A204.1 (cell line): ENCODE measurements at regions not wholly inside any gene's neighbourhood (a gene's known extent, or its start where the extent isn't known, plus 50 kb on each side); places are given as distances from the start of the nearest gene placed in this dataset.

Experiments
- FAIRE-seq: peaks from 2 replicates; lab custom pipeline; 2012; peaks lifted over from hg19 to GRCh38; lab: Jason Lieb, UNC

GRCh38 chr15:39209548-39210211 is 371.2 kb upstream of the THBS1 start:
- no peak for FAIRE-seq

- FAIRE-seq = no peak
These were observed 369.5 kb upstream of the THBS1 start for GRCh38 chr15:39211108-39211979.

DNA sequence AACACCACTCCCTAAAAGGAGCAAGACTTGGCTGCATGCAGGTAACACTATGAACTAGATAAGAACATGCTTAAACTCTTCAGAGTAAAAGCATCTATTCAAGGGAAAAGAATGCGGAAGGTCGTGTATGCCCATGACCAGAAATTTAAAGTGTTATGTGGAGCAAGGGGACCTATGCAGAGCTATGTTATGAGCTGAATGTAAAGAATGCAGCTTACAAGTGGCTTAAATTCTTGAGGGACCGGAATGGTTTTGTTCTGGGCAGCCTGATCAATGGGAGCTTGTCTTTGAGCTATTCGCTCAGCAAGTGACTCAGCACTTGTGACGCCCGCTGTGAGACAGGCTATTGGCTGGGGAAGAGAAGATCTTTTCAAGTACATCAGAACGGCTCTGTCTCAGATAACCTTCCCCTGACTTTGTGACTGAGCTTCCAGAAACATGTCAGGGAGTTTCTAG is 367.5 kb upstream of the THBS1 start:
- no peak for FAIRE-seq

DNA sequence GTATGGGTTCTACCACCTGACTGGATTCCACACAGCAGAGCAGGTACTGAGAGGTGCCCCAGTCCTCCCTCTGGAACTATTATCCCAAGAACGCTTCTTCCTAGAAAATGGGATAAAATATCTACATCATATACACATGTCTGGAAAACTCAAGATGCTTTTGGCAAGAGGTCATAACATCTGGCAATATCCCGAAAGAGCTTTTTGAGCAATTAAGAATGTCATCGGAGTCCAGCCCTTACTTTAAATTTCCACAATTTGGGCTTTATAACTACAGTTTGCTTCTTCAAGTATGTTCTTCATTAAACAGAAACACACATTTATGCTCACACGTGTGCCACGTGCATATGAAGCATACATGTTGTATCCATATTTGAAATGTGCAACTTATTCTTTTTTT is 365.9 kb upstream of the THBS1 start:
- FAIRE-seq = no peak

GRCh38 chr15:39216816-39217215 is 364.1 kb upstream of the THBS1 start:
- FAIRE-seq = no peak

- FAIRE-seq = no peak
These were observed 361.3 kb upstream of the THBS1 start for GRCh38 chr15:39219608-39220007.

GRCh38 chr15:39226169-39226937 is 354.5 kb upstream of the THBS1 start:
- no peak for FAIRE-seq

- no peak for FAIRE-seq
These were observed 353.9 kb upstream of the THBS1 start for GRCh38 chr15:39227001-39227400.

DNA sequence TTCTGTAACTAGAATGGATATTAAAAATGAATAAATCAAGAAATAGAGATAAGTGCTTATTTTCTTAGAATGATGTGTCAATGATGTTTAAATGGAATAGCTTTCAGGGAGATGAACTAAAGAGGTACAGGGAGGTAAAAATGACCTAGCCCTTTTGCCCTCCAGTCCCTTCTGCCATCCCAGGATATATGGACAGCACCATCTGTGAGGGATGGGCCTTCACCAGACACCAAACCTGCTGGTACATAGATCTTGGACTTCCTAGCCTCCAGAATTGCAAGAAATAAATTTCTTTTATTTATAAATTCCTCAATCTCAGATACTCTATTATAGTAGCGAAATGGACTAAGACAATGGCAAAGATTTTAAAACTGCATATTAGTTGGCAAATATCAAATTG is 352.0 kb upstream of the THBS1 start:
- FAIRE-seq = no peak

GRCh38 chr15:39230205-39230907 is 350.5 kb upstream of the THBS1 start:
- FAIRE-seq = no peak

DNA sequence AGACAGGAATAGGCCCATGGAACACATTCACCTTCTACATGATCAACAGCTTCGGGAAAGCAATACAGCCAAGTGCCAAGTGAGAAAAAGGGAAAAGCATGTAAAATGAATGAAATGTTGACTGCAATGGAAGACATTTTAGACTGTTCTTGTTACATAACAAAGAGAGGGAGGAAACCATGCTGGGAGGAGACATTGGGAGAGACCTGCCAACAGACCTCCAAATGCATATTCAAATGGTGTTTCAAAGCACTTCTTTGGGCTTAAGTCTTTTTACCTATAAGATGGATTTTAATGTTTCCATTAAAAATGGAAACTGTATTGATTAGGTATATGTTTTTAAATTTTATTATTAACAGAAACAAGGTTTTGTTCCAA is 350.0 kb upstream of the THBS1 start:
- FAIRE-seq = no peak

DNA sequence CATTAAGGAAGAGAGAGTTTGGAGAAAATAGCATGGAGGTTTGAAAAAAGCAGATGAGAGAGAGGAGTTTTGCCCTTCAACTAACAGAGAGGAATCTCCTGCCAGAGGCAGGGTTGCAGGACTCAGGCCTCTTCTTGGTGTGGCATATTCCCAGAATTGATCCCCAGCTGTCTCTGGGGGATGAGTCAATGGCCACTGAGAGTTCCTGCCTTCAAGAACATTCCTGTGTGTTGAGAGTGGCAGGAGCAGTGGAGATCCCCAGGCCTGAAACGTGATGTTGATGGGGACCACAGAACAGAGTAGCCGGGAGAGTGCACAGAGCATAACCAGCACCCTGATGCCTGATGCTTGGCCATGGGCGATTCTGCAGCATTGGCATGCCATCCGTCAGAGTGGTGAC is 348.4 kb upstream of the THBS1 start:
- FAIRE-seq = no peak

GRCh38 chr15:39235084-39235795 is 345.6 kb upstream of the THBS1 start:
- FAIRE-seq = no peak

- FAIRE-seq = no peak
These were observed 344.5 kb upstream of the THBS1 start for GRCh38 chr15:39236375-39236774.

DNA sequence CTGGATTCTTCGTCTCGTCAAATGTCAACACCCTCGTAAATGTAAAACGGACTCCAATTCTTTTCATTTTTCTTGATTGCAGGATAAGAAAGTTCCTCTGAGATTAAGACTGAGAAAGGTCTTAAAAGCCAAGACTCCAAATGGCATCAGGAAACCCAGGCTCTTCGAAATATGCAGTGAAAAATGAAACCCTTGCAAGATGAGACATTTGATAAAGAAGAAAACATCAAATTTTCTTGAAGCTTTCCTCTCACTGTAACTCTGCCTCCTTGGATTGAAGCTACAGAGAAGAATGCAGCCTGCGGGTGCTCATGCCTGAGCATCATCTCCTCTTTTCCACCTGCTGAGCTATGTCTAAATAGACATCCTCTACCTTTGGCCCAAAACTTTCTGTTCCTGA is 342.4 kb upstream of the THBS1 start:
- no peak for FAIRE-seq

DNA sequence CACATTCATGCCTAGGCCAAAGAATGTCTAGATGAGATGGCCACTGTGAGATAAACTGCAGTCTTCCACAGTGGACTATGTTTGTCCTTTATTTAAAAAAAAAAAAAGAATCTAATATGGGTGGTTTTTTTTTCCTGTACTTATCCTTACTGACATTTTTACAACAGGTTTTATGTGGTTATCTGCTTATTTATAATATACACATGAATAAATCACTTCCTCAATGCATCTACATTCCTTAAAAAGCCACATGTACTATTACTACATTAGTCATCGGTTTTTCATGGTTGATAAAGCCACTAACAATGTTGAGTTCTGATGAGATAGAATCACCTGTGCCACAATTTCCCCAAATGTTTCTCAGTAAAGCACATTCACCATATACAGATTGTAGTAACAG is 341.3 kb upstream of the THBS1 start:
- FAIRE-seq = no peak

- FAIRE-seq = no peak
These were observed 338.5 kb upstream of the THBS1 start for GRCh38 chr15:39242345-39242744.

GRCh38 chr15:39243396-39243795 is 337.5 kb upstream of the THBS1 start:
- no peak for FAIRE-seq

DNA sequence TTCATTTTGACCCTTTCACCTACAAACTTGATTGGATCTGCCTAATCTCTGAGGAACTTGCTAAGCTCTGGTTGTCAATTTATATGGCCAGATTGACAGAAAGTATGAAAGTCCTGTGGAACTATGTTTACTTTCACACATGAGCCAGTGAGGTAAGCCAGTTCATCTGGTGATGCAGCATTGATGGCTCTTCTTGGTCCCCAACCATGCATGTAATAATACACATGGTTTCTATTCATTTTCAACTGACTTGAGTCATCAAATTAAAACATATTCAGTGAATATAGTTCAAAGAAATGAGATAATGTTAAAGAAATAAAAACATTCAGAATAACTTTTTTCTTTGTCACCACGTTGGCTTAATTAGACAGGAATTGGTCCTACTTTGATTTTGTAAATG is 336.1 kb upstream of the THBS1 start:
- FAIRE-seq = no peak

GRCh38 chr15:39246523-39246922 is 334.4 kb upstream of the THBS1 start:
- FAIRE-seq = no peak

GRCh38 chr15:39247574-39247973 is 333.3 kb upstream of the THBS1 start:
- FAIRE-seq = no peak

GRCh38 chr15:39248204-39248603 is 332.7 kb upstream of the THBS1 start:
- no peak for FAIRE-seq
